Endothelial cell of umbilical vein (primary cell): ENCODE measurements at regions not wholly inside any gene's neighbourhood (a gene's known extent, or its start where the extent isn't known, plus 50 kb on each side); places are given as distances from the start of the nearest gene placed in this dataset.

Source experiments
- BruUV-seq: library from RNA; stranded (reverse); fragments of 400-500 nt; replicated peaks from 2 replicates; lab custom pipeline; 2021; lab: Mats Ljungman, UMichigan
- CTCF ChIA-PET: fragments of 300-600, 350-600 bp; sonication (Branson Sonifier 250); formaldehyde crosslinking; loops from one replicate; lab custom pipeline; 2021; ENCODE audit warnings: antibody characterized with exemption, inconsistent platforms; lab: Charles Lee
- POLR2A ChIA-PET: fragments of 300-600, 350-600 bp; sonication (Branson Sonifier 250); formaldehyde crosslinking; loops from one replicate; lab custom pipeline; 2021; ENCODE audit warnings: antibody characterized with exemption, inconsistent platforms; lab: Charles Lee
- DNase-seq: peaks from one replicate; pipeline ENCODE4 v3.0.0-alpha.2; 2011; ENCODE audit warnings: low read depth, low spot score
- FAIRE-seq: peaks from 2 replicates; lab custom pipeline; 2011; peaks lifted over from hg19 to GRCh38; lab: Jason Lieb, UNC
- H2AFZ ChIP-seq: 2 replicates; pipeline ENCODE4 v1.6.0; 2012; ENCODE audit warnings: low read depth, low read length, control low read depth, inconsistent platforms
- H3K27ac ChIP-seq: 2 replicates; pipeline ENCODE4 v1.5.1; 2011; ENCODE audit warnings: low read depth, mild to moderate bottlenecking, control low read depth, low read length, moderate library complexity; ENCODE audit not compliant: insufficient read depth
- H3K27me3 ChIP-seq, 2 experiments: 2 replicates each; pipeline versions ENCODE4 v1.6.0 to v1.6.1; 2011; ENCODE audit warnings: low read length in 2 of 2, mixed read lengths in 1 of 2; ENCODE audit not compliant: control insufficient read depth in 2 of 2, insufficient read depth in 2 of 2
- H3K36me3 ChIP-seq, 2 experiments: 2 replicates in 1 of 2; 3 replicates in 1 of 2; pipeline ENCODE4 v1.5.1; 2011; ENCODE audit warnings: low read length in 2 of 2, mild to moderate bottlenecking in 1 of 2, moderate library complexity in 1 of 2; ENCODE audit not compliant: control insufficient read depth in 2 of 2, insufficient read depth in 2 of 2; ENCODE audit errors: extremely low read depth in 1 of 2
- H3K4me1 ChIP-seq: 3 replicates; pipeline ENCODE4 v1.5.1; 2011; ENCODE audit warnings: mild to moderate bottlenecking, low read length; ENCODE audit not compliant: control insufficient read depth, insufficient read depth; ENCODE audit errors: extremely low read depth
- H3K4me2 ChIP-seq: 2 replicates; pipeline ENCODE4 v1.6.1; 2011; ENCODE audit warnings: low read length, control low read depth, mixed read lengths; ENCODE audit not compliant: insufficient read depth
- H3K4me3 ChIP-seq, 3 experiments: fragments of 200-600 bp in 1 of 3; sonication (generic), shearing (Covaris generic) in 1 of 3; replicated peaks in 1 of 3; 2 replicates each; pipeline ENCODE4 v1.5.1; 2011 to 2016; ENCODE audit warnings: control low read depth in 3 of 3, low read length in 3 of 3, mild to moderate bottlenecking in 2 of 3, inconsistent platforms in 1 of 3, low read depth in 1 of 3, moderate library complexity in 1 of 3; ENCODE audit not compliant: insufficient read depth in 1 of 3
- H3K79me2 ChIP-seq: 2 replicates; pipeline ENCODE4 v1.6.0; 2012; ENCODE audit warnings: low read length, inconsistent platforms; ENCODE audit not compliant: control insufficient read depth, insufficient read depth
- H3K9ac ChIP-seq: replicated peaks from 2 replicates; pipeline ENCODE3; 2011; ENCODE audit warnings: low read length, control low read depth; ENCODE audit not compliant: insufficient read depth; ENCODE audit errors: extremely low read depth
- H3K9me1 ChIP-seq: replicated peaks from 3 replicates; pipeline ENCODE4 v1.6.0; 2011; ENCODE audit warnings: mild to moderate bottlenecking, low read length; ENCODE audit not compliant: control insufficient read depth, insufficient read depth; ENCODE audit errors: extremely low read depth
- H3K9me3 ChIP-seq: replicated peaks from 2 replicates; pipeline ENCODE4 v1.5.1; 2012; ENCODE audit warnings: low read length, inconsistent platforms; ENCODE audit not compliant: control insufficient read depth, insufficient read depth
- H4K20me1 ChIP-seq: replicated peaks from 2 replicates; pipeline ENCODE3; 2011; ENCODE audit warnings: mild to moderate bottlenecking, low read length; ENCODE audit not compliant: control insufficient read depth, insufficient read depth; ENCODE audit errors: extremely low read depth
- CTCF ChIP-seq, 2 donors: IDR thresholded peaks; 1 replicate in 1 of 2; 2 replicates in 1 of 2; pipeline ENCODE4 v1.5.1; 2011; ENCODE audit warnings: low read length in 2 of 2, mild to moderate bottlenecking in 2 of 2, moderate library complexity in 2 of 2, control low read depth in 1 of 2, inconsistent platforms in 1 of 2, low read depth in 1 of 2; ENCODE audit not compliant: insufficient read depth in 1 of 2; ENCODE audit errors: extremely low read depth in 1 of 2
- EZH2 ChIP-seq: IDR thresholded peaks from 2 replicates; pipeline ENCODE4 v1.6.1; 2012; ENCODE audit warnings: borderline replicate concordance, low read depth, mild to moderate bottlenecking, moderate library complexity, low read length, inconsistent platforms; ENCODE audit not compliant: severe bottlenecking
- FOS ChIP-seq: IDR thresholded peaks from 2 replicates; pipeline ENCODE4 v1.6.1; 2011; ENCODE audit warnings: mild to moderate bottlenecking, low read length, moderate library complexity, borderline replicate concordance; ENCODE audit not compliant: insufficient read depth
- GATA2 ChIP-seq: IDR thresholded peaks from 2 replicates; pipeline ENCODE4 v1.7.0; 2011; ENCODE audit warnings: low read depth, mild to moderate bottlenecking, moderate library complexity, mixed read lengths, low read length; ENCODE audit not compliant: insufficient read length, insufficient read depth
- JUN ChIP-seq: IDR thresholded peaks from 2 replicates; pipeline ENCODE4 v1.6.1; 2011; ENCODE audit warnings: borderline replicate concordance, low read depth; ENCODE audit not compliant: insufficient read length, insufficient read depth
- MYC ChIP-seq: IDR thresholded peaks from one replicate; pipeline ENCODE4 v1.6.1; 2011; ENCODE audit warnings: mild to moderate bottlenecking, low read depth, low read length
- POLR2A ChIP-seq: IDR thresholded peaks from 2 replicates; pipeline ENCODE4 v1.6.1; 2012; ENCODE audit warnings: low read depth, mild to moderate bottlenecking, control low read depth, low read length
- POLR2AphosphoS5 ChIP-seq: IDR thresholded peaks from 2 replicates; pipeline ENCODE4 v1.6.1; 2012; ENCODE audit warnings: low read depth, mild to moderate bottlenecking, control low read depth, low read length, moderate library complexity; ENCODE audit not compliant: insufficient read depth
- dilution Hi-C: fragments of 300-500 bp; cut with MboI; formaldehyde crosslinking; loops from one replicate; pipeline ENCODE4 v1.15.0; 2019; ENCODE audit warnings: low sequenced_read_pairs; ENCODE audit not compliant: extremely low pct_ligation_motif_present
- intact Hi-C: fragments of 100-400 bp; cut with micrococcal nuclease; formaldehyde crosslinking; loops from one replicate; pipeline ENCODE4 v1.10.0; 2022
- TF ChIP-seq, protein P1 (sequence below): IDR thresholded peaks from 2 replicates; pipeline ENCODE4 v1.6.1; 2011; ENCODE audit not compliant: insufficient read depth, insufficient read length

GRCh38 chr2:58860586-58860985 is 619.5 kb upstream of the FANCL start:
- no peaks in the 10 kb centered on the region for H3K27me3 ChIP-seq
- DNase-seq (no peak), FAIRE-seq (no peak)
- H3K36me3 ChIP-seq: no peaks in the 10 kb centered on the region
- TF ChIP-seq CTCF (IDR thresholded peaks at IDR 0.05; ENCODE audit: extremely low read depth in 1 of 2, insufficient read depth in 1 of 2, low read depth in 1 of 2, low read length in 2 of 2) (no peak), POLR2AphosphoS5 (no peak), EZH2 (no peak), GATA2 (no peak), POLR2A (no peak), FOS (no peak), JUN (no peak), MYC (no peak)
- TF ChIP-seq, protein P1, sequence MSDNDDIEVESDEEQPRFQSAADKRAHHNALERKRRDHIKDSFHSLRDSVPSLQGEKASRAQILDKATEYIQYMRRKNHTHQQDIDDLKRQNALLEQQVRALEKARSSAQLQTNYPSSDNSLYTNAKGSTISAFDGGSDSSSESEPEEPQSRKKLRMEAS: no peak
- CTCF ChIA-PET: no interaction called here
- H3K4me2 ChIP-seq: no peak overlapping the region
- dilution Hi-C loops: no loop called here
- no peaks in the 10 kb centered on the region for H3K9me3 ChIP-seq
- H3K4me1 ChIP-seq: no peaks in the 10 kb centered on the region
- H3K9me1 ChIP-seq: no peaks in the 10 kb centered on the region
- H3K79me2 ChIP-seq: no peaks in the 10 kb centered on the region
- no peaks in the 10 kb centered on the region for H4K20me1 ChIP-seq
- no peak overlapping the region for H3K4me3 ChIP-seq
- H2AFZ ChIP-seq: no peak overlapping the region
- POLR2A ChIA-PET: no interaction called here
- BruUV-seq: no TSS peak
- H3K9ac ChIP-seq: no peak overlapping the region
- intact Hi-C loops: no loop called here
- H3K27ac ChIP-seq: no peak overlapping the region
